ENCODE measurements at regions not wholly inside any gene's neighbourhood (a gene's known extent, or its start where the extent isn't known, plus 50 kb on each side); places are given as distances from the start of the nearest gene placed in this dataset.

DNA sequence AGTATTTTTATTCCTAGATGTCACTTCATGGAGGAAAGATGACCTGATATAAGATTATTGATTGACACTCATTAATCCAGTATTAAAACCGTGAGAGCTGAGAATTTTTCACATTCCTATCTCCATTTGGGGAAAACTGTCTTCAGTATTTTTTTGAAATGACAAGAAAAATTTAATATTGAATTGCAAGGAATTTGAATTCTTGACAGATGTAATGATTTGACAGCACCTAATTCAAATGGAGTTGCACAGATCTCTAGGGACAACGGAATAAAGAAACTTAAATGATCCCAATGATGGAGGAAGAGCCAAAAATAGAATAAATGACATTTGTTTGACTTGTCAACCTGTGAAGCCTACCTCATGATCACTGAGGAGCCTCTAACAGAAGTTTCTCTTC, 1591.4 kb downstream of the HACE1 start:
- TF ChIP-seq, protein P1, sequence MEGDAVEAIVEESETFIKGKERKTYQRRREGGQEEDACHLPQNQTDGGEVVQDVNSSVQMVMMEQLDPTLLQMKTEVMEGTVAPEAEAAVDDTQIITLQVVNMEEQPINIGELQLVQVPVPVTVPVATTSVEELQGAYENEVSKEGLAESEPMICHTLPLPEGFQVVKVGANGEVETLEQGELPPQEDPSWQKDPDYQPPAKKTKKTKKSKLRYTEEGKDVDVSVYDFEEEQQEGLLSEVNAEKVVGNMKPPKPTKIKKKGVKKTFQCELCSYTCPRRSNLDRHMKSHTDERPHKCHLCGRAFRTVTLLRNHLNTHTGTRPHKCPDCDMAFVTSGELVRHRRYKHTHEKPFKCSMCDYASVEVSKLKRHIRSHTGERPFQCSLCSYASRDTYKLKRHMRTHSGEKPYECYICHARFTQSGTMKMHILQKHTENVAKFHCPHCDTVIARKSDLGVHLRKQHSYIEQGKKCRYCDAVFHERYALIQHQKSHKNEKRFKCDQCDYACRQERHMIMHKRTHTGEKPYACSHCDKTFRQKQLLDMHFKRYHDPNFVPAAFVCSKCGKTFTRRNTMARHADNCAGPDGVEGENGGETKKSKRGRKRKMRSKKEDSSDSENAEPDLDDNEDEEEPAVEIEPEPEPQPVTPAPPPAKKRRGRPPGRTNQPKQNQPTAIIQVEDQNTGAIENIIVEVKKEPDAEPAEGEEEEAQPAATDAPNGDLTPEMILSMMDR (IDR thresholded peaks at IDR 0.05) = no peak
- TF ChIP-seq POLR2A (IDR thresholded peaks at IDR 0.05) = no peak

All from tibial nerve (tissue), 3 donors.